GM21447 (cell line): ENCODE measurements at regions not wholly inside any gene's neighbourhood (a gene's known extent, or its start where the extent isn't known, plus 50 kb on each side); places are given as distances from the start of the nearest gene placed in this dataset.
"Not testable (repeated sequence)": the region's sequence is repeated elsewhere in the genome, so short reads cannot be mapped to it uniquely, and the experiment has no call there.

Experiments used
- ATAC-seq: cut with Tn5 transposase; IDR thresholded peaks from one replicate; pipeline ENCODE4 v1.9.1; 2021; ENCODE audit not compliant: unreplicated experiment

GRCh38 chr21:28324690-28325089 lies 668.0 kb downstream of the LTN1 start:
- ATAC-seq = no peak

- ATAC-seq = no peak
These were observed 675.3 kb downstream of the LTN1 start for GRCh38 chr21:28317177-28317950.

GRCh38 chr21:28311411-28312190 lies 681.1 kb downstream of the LTN1 start:
- no peak for ATAC-seq

GRCh38 chr21:28310711-28311110 lies 682.0 kb downstream of the LTN1 start:
- no peak for ATAC-seq

- no peak for ATAC-seq
These were observed 682.4 kb downstream of the LTN1 start for GRCh38 chr21:28310171-28310685.

- no peak for ATAC-seq
These were observed 683.1 kb downstream of the LTN1 start for GRCh38 chr21:28309596-28309995.

- ATAC-seq = no peak
These were observed 684.2 kb downstream of the LTN1 start for GRCh38 chr21:28308516-28308915.

- ATAC-seq = no peak
These were observed 692.7 kb downstream of the LTN1 start for GRCh38 chr21:28299946-28300345.

- ATAC-seq = no peak
These were observed 694.4 kb downstream of the LTN1 start for GRCh38 chr21:28298251-28298672.

- no peak for ATAC-seq
These were observed 698.6 kb downstream of the LTN1 start for GRCh38 chr21:28294051-28294450.

- no peak for ATAC-seq
These were observed 708.8 kb downstream of the LTN1 start for GRCh38 chr21:28283641-28284490.

GRCh38 chr21:28282833-28283232 lies 709.8 kb downstream of the LTN1 start:
- no peak for ATAC-seq

- ATAC-seq = not testable (repeated sequence)
These were observed 711.3 kb downstream of the LTN1 start for GRCh38 chr21:28281357-28281756.

- no peak for ATAC-seq
These were observed 712.1 kb downstream of the LTN1 start for GRCh38 chr21:28280611-28281010.

GRCh38 chr21:28277324-28277723 lies 715.4 kb downstream of the LTN1 start:
- ATAC-seq = no peak

- no peak for ATAC-seq
These were observed 720.2 kb downstream of the LTN1 start for GRCh38 chr21:28272272-28272992.

- no peak for ATAC-seq
These were observed 723.5 kb downstream of the LTN1 start for GRCh38 chr21:28269173-28269572.

- ATAC-seq = no peak
These were observed 724.0 kb downstream of the LTN1 start for GRCh38 chr21:28268685-28269084.

GRCh38 chr21:28267449-28267848 lies 725.2 kb downstream of the LTN1 start:
- no peak for ATAC-seq

- no peak for ATAC-seq
These were observed 726.6 kb downstream of the LTN1 start for GRCh38 chr21:28266061-28266460.
